ENCODE measurements at regions not wholly inside any gene's neighbourhood (a gene's known extent, or its start where the extent isn't known, plus 50 kb on each side); places are given as distances from the start of the nearest gene placed in this dataset.

DNA sequence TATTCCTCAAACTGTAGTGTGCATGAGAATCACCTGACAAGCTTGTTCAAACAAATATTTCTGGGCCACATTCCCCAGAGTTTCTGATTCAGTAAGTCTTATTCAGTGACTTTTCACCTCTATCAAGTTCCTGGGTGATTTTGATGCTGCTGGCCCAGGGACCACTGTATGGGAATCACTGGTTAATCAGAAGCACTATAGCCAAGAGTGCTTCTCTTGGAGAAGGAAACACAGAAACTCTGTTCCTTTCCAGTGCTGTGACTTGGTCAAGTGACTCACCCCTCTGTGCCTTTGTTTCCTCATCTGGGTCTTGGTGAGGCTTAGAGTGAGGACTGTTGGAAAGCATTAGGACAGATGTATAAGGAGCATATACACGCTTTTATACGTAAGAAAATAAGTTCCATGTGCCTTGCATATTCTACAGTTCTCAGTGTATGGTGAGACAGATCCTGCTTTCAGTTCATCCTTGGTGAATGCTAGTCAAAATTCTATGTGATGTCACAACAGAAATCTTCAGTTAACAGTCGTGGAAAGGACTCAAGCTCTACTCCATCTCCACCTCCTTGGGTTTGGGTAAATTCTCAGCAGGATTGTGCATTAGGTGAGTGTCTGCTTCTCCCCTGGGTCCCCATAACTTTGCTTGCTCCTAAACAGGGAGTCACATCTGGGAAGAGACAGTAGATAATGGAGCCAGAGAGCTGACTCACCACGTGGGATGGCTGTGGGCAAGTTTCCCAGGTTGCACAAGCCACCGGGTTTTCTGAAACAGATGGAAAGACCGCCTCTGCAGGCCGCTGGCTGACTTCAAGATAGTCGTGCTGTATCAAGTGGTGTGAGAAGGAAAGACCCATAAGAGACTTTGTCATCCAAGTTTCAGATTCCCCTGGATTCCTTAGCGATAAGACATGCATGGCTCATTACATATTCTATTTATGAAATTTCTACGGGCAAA lies 117.0 kb downstream of the NXNL2 start:
- TF ChIP-seq, protein P1, sequence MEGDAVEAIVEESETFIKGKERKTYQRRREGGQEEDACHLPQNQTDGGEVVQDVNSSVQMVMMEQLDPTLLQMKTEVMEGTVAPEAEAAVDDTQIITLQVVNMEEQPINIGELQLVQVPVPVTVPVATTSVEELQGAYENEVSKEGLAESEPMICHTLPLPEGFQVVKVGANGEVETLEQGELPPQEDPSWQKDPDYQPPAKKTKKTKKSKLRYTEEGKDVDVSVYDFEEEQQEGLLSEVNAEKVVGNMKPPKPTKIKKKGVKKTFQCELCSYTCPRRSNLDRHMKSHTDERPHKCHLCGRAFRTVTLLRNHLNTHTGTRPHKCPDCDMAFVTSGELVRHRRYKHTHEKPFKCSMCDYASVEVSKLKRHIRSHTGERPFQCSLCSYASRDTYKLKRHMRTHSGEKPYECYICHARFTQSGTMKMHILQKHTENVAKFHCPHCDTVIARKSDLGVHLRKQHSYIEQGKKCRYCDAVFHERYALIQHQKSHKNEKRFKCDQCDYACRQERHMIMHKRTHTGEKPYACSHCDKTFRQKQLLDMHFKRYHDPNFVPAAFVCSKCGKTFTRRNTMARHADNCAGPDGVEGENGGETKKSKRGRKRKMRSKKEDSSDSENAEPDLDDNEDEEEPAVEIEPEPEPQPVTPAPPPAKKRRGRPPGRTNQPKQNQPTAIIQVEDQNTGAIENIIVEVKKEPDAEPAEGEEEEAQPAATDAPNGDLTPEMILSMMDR (IDR thresholded peaks at IDR 0.05) = no peak
- TF ChIP-seq EZH2 (IDR thresholded peaks at IDR 0.05; ENCODE audit: borderline replicate concordance, insufficient read depth, low read depth, low read length, poor library complexity, severe bottlenecking) = no peak

Measured in B cell (primary cell).